ENCODE measurements at regions not wholly inside any gene's neighbourhood (a gene's known extent, or its start where the extent isn't known, plus 50 kb on each side); places are given as distances from the start of the nearest gene placed in this dataset.

DNA sequence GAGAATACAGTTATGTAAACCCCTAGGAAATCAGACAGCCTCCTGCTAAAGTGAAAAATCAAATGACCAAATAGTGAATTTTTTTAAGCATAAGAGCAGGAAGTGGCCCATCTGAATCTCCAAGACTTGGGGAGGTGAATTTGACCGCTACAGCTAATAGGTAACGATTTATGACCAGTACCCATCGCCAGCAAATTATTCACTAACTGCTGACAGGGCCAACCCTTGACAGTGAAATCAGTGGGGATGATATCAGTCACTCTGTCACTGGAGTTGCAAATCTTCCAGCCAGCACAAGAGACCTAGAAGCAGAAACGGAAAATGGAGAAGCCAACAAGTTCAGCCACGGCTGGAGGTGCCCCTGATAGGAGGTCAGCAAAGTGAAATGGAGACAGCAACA lies 164.3 kb upstream of the PIK3C3 start:
- TF ChIP-seq SUZ12 (IDR thresholded peaks at IDR 0.05; ENCODE audit: extremely low read depth, insufficient read depth, insufficient read length) (no peak), ZNF274 (IDR thresholded peaks at IDR 0.05; ENCODE audit: low read depth, low read length) (no peak)

All from NT2/D1 (cell line).